Loucy (cell line): ENCODE measurements at regions not wholly inside any gene's neighbourhood (a gene's known extent, or its start where the extent isn't known, plus 50 kb on each side); places are given as distances from the start of the nearest gene placed in this dataset.

Experiments
- H2AFZ ChIP-seq: fragments of 200-600 bp; sonication (generic); 2 replicates; pipeline ENCODE4 v1.6.0; 2016; ENCODE audit warnings: antibody characterized with exemption, mild to moderate bottlenecking, low read length, moderate library complexity
- H3F3A ChIP-seq: fragments of 200-600 bp; 2 replicates; pipeline ENCODE4 v1.6.0; 2016; ENCODE audit warnings: antibody characterized with exemption, low read depth, mild to moderate bottlenecking
- H3K27me3 ChIP-seq: fragments of 200-600 bp; sonication (generic); 2 replicates; pipeline ENCODE4 v1.6.1; 2014; ENCODE audit warnings: low read length, mild to moderate bottlenecking; ENCODE audit not compliant: insufficient read depth, poor library complexity, severe bottlenecking
- H3K36me3 ChIP-seq: fragments of 200-600 bp; sonication (generic); 2 replicates; pipeline ENCODE4 v1.6.1; 2016; ENCODE audit warnings: low read length; ENCODE audit not compliant: insufficient read depth
- H3K4me1 ChIP-seq: fragments of 200-600 bp; sonication (generic); 2 replicates; pipeline ENCODE4 v1.5.1; 2014; ENCODE audit warnings: low read length, mild to moderate bottlenecking; ENCODE audit not compliant: insufficient read depth, poor library complexity, severe bottlenecking
- H3K4me2 ChIP-seq: fragments of 200-600 bp; sonication (generic); 2 replicates; pipeline ENCODE4 v1.6.0; 2014; ENCODE audit warnings: antibody characterized with exemption, low read length, low read depth, mild to moderate bottlenecking; ENCODE audit not compliant: poor library complexity, severe bottlenecking
- H3K4me3 ChIP-seq: fragments of 200-600 bp; sonication (generic); 2 replicates; pipeline ENCODE4 v1.5.1; 2014; ENCODE audit warnings: low read length, mild to moderate bottlenecking, mixed read lengths; ENCODE audit not compliant: poor library complexity, severe bottlenecking
- H3K79me2 ChIP-seq: fragments of 200-600 bp; sonication (generic); 2 replicates; pipeline ENCODE4 v1.6.1; 2014; ENCODE audit warnings: low read length; ENCODE audit not compliant: insufficient read depth
- H3K9ac ChIP-seq: fragments of 200-600 bp; sonication (generic); 2 replicates; pipeline ENCODE4 v1.6.0; 2014; ENCODE audit warnings: mild to moderate bottlenecking, low read depth, low read length, moderate library complexity; ENCODE audit not compliant: poor library complexity, severe bottlenecking
- H3K9me2 ChIP-seq: fragments of 200-600 bp; sonication (generic); replicated peaks from 2 replicates; pipeline ENCODE4 v1.6.1; 2016; ENCODE audit warnings: low read depth, low read length, mixed read lengths
- H3K9me3 ChIP-seq: fragments of 200-600 bp; sonication (generic); 2 replicates; pipeline ENCODE4 v1.6.1; 2014; ENCODE audit warnings: mild to moderate bottlenecking, antibody characterized with exemption, low read length, low read depth; ENCODE audit not compliant: insufficient read depth
- H4K20me1 ChIP-seq: fragments of 200-600 bp; sonication (generic); 2 replicates; pipeline ENCODE4 v1.6.0; 2014; ENCODE audit warnings: antibody characterized with exemption, low read length, mild to moderate bottlenecking; ENCODE audit not compliant: insufficient read depth, poor library complexity, severe bottlenecking
- EZH2phosphoT487 ChIP-seq: fragments of 200-600 bp; IDR thresholded peaks from 2 replicates; pipeline ENCODE4 v1.6.1; 2018; ENCODE audit warnings: antibody characterized with exemption, mild to moderate bottlenecking, moderate library complexity, borderline replicate concordance
- TF ChIP-seq, protein P1 (sequence below): fragments of 200-600 bp; sonication (generic); conservative IDR thresholded peaks from 2 replicates; pipeline ENCODE4 v1.5.1; 2014; ENCODE audit warnings: mild to moderate bottlenecking, antibody characterized with exemption, low read length

DNA sequence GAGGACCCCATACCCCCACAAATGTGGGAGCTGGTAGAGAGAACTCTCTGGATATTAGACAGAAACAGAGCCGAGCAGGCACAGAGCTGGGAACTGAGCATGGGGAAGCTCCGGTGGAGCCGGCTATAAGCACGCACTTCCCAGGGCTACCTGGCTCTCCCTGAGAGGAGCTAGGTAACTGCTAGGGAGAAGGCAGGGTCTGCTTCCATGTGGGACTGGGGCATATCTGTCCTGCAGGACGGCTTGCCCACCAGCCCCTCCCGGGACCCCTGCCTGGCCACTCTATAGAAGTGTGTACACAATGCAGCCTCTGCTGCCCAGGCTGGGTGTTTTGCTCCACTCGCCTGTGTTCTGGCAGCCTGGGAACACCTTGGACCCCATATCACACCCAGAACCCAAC, 1537.0 kb upstream of the CDH9 start:
- Histone ChIP-seq H2AFZ (no peak overlapping the region), H4K20me1 (no peaks in the 10 kb centered on the region), H3K36me3 (no peaks in the 10 kb centered on the region), H3F3A (no peaks in the 10 kb centered on the region), H3K79me2 (no peaks in the 10 kb centered on the region), H3K4me2 (no peak overlapping the region), H3K4me1 (no peaks in the 10 kb centered on the region), H3K4me3 (no peak overlapping the region), H3K9ac (no peak overlapping the region), H3K27me3 (no peaks in the 10 kb centered on the region), H3K9me2 (no peaks in the 10 kb centered on the region), H3K9me3 (no peaks in the 10 kb centered on the region)
- TF ChIP-seq EZH2phosphoT487, result no peak
- TF ChIP-seq, protein P1, sequence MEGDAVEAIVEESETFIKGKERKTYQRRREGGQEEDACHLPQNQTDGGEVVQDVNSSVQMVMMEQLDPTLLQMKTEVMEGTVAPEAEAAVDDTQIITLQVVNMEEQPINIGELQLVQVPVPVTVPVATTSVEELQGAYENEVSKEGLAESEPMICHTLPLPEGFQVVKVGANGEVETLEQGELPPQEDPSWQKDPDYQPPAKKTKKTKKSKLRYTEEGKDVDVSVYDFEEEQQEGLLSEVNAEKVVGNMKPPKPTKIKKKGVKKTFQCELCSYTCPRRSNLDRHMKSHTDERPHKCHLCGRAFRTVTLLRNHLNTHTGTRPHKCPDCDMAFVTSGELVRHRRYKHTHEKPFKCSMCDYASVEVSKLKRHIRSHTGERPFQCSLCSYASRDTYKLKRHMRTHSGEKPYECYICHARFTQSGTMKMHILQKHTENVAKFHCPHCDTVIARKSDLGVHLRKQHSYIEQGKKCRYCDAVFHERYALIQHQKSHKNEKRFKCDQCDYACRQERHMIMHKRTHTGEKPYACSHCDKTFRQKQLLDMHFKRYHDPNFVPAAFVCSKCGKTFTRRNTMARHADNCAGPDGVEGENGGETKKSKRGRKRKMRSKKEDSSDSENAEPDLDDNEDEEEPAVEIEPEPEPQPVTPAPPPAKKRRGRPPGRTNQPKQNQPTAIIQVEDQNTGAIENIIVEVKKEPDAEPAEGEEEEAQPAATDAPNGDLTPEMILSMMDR, result no peak

DNA sequence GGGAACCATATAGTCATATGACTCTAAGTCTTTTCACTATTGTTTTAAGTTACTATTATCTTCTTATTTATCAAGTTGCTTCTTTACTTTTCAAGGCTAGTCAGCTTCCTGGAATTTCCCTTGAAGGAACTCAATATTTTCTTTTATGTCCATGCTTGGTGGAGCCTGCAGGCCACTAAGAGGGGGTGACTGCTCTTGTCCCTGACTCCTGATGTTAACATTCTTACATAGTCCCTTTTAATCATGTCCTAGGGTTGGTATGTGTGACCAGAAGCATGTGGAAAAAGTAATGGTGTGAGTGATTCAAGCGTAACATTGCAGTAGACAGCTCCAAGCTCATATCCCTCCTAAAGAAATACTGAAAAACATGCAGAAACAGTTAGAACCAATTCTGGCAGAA, 1536.2 kb upstream of the CDH9 start:
- Histone ChIP-seq H3K9me2 (no peaks in the 10 kb centered on the region), H3K9me3 (no peaks in the 10 kb centered on the region), H3K4me1 (no peaks in the 10 kb centered on the region), H3K79me2 (no peaks in the 10 kb centered on the region), H3K4me2 (no peak overlapping the region), H3K36me3 (no peaks in the 10 kb centered on the region), H3K4me3 (no peak overlapping the region), H3F3A (no peaks in the 10 kb centered on the region), H2AFZ (no peak overlapping the region), H3K9ac (no peak overlapping the region), H3K27me3 (no peaks in the 10 kb centered on the region), H4K20me1 (no peaks in the 10 kb centered on the region)
- TF ChIP-seq, protein P1, result no peak
- TF ChIP-seq EZH2phosphoT487, result no peak

DNA sequence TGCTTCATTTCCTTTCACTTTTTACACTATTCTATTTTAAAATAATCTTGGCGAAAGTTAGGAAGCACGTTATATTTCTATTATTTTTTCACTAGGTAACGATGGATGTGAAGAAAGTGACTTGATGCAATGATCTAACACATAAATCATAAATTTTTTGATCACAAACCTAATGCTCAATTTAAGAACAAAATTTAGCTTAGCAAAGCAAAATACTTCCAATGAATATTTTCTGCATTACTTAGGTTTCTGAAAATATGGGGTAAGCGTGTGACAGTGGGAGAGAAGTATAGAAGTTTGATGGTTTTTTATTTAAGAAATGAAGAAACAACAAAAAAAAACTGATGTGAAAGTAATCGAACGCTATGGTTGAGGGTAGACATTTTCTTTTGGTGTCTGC, 1528.7 kb upstream of the CDH9 start:
- Histone ChIP-seq H3K27me3 (no peaks in the 10 kb centered on the region), H3F3A (no peaks in the 10 kb centered on the region), H3K4me1 (no peaks in the 10 kb centered on the region), H3K4me3 (no peak overlapping the region), H3K79me2 (no peaks in the 10 kb centered on the region), H4K20me1 (no peaks in the 10 kb centered on the region), H3K9ac (no peak overlapping the region), H3K9me3 (no peaks in the 10 kb centered on the region), H3K36me3 (no peaks in the 10 kb centered on the region), H2AFZ (no peak overlapping the region), H3K4me2 (no peak overlapping the region), H3K9me2 (no peaks in the 10 kb centered on the region)
- TF ChIP-seq, protein P1, result no peak
